H9 (cell line): ENCODE measurements at regions not wholly inside any gene's neighbourhood (a gene's known extent, or its start where the extent isn't known, plus 50 kb on each side); places are given as distances from the start of the nearest gene placed in this dataset.

Source experiments
- DNase-seq: peaks from one replicate; pipeline ENCODE4 v3.0.0-alpha.2; 2017
- H2AFZ ChIP-seq: one replicate; pipeline ENCODE4 v1.6.1; 2013; ENCODE audit warnings: mild to moderate bottlenecking, low read length, control low read depth, moderate library complexity
- H2AK5ac ChIP-seq: 2 replicates; pipeline ENCODE4 v1.6.1; 2013; ENCODE audit warnings: low read length, control low read depth, mixed read lengths; ENCODE audit not compliant: insufficient read length
- H2BK120ac ChIP-seq: one replicate; pipeline ENCODE4 v1.6.1; 2013; ENCODE audit warnings: low read depth, mild to moderate bottlenecking, low read length, control low read depth, inconsistent platforms; ENCODE audit not compliant: poor library complexity, severe bottlenecking
- H2BK12ac ChIP-seq: 2 replicates; pipeline ENCODE4 v1.6.1; 2013; ENCODE audit warnings: low read length, control low read depth, mixed read lengths, low read depth; ENCODE audit not compliant: insufficient read length
- H2BK15ac ChIP-seq: 2 replicates; pipeline ENCODE4 v1.6.1; 2013; ENCODE audit warnings: low read depth, low read length, control low read depth
- H2BK20ac ChIP-seq: one replicate; pipeline ENCODE4 v1.6.1; 2013; ENCODE audit warnings: low read depth, mild to moderate bottlenecking, low read length, control low read depth, inconsistent platforms; ENCODE audit not compliant: poor library complexity, severe bottlenecking
- H2BK5ac ChIP-seq: 2 replicates; pipeline ENCODE4 v1.6.1; 2013; ENCODE audit warnings: low read length, control low read depth, mixed read lengths; ENCODE audit not compliant: insufficient read length
- H3K14ac ChIP-seq: 2 replicates; pipeline ENCODE4 v1.6.1; 2013; ENCODE audit warnings: low read length, control low read depth; ENCODE audit not compliant: insufficient read depth
- H3K18ac ChIP-seq: 2 replicates; pipeline ENCODE4 v1.6.1; 2013; ENCODE audit warnings: low read depth, mild to moderate bottlenecking, mixed read lengths, low read length, control low read depth; ENCODE audit not compliant: insufficient read length
- H3K23ac ChIP-seq: 2 replicates; pipeline ENCODE4 v1.6.1; 2013; ENCODE audit warnings: low read length, control low read depth, mixed read lengths, low read depth; ENCODE audit not compliant: insufficient read length
- H3K23me2 ChIP-seq: 2 replicates; pipeline ENCODE4 v1.6.1; 2013; ENCODE audit warnings: low read depth, mild to moderate bottlenecking, mixed read lengths, low read length, control low read depth; ENCODE audit not compliant: insufficient read length, poor library complexity, severe bottlenecking
- H3K27ac ChIP-seq: 2 replicates; pipeline ENCODE4 v1.5.1; 2013; ENCODE audit warnings: low read length, control low read depth, mixed read lengths, low read depth; ENCODE audit not compliant: insufficient read length
- H3K27me3 ChIP-seq: 2 replicates; pipeline ENCODE4 v1.6.1; 2013; ENCODE audit warnings: low read length, control low read depth, inconsistent platforms; ENCODE audit not compliant: insufficient read depth
- H3K4ac ChIP-seq: 2 replicates; pipeline ENCODE4 v1.6.1; 2013; ENCODE audit warnings: low read depth, mild to moderate bottlenecking, control low read depth, inconsistent platforms, low read length, moderate library complexity
- H3K4me1 ChIP-seq: 2 replicates; pipeline ENCODE4 v1.6.1; 2013; ENCODE audit warnings: low read length, control low read depth, inconsistent platforms; ENCODE audit not compliant: insufficient read depth
- H3K4me2 ChIP-seq: 2 replicates; pipeline ENCODE4 v1.6.1; 2013; ENCODE audit warnings: low read length, control low read depth, mixed read lengths; ENCODE audit not compliant: insufficient read length, insufficient read depth
- H3K56ac ChIP-seq: 2 replicates; pipeline ENCODE4 v1.6.1; 2013; ENCODE audit warnings: low read depth, mild to moderate bottlenecking, mixed read lengths, low read length, control low read depth; ENCODE audit not compliant: insufficient read length
- H3K79me1 ChIP-seq: 2 replicates; pipeline ENCODE4 v1.6.1; 2013; ENCODE audit warnings: low read depth, mild to moderate bottlenecking, moderate library complexity, low read length, control low read depth, inconsistent platforms; ENCODE audit not compliant: insufficient read depth, poor library complexity, severe bottlenecking
- H3K79me2 ChIP-seq: 2 replicates; pipeline ENCODE4 v1.6.1; 2013; ENCODE audit warnings: low read length, control low read depth, inconsistent platforms; ENCODE audit not compliant: insufficient read depth
- H3K9ac ChIP-seq: 2 replicates; pipeline ENCODE4 v1.6.1; 2013; ENCODE audit warnings: low read length, control low read depth, mixed read lengths; ENCODE audit not compliant: insufficient read length; ENCODE audit errors: extremely low read depth
- H3K9me3 ChIP-seq: one replicate; pipeline ENCODE4 v1.6.1; 2013; ENCODE audit warnings: low read depth, low read length, inconsistent platforms; ENCODE audit not compliant: control insufficient read depth
- H3T11ph ChIP-seq: one replicate; pipeline ENCODE4 v1.6.1; 2013; ENCODE audit warnings: mild to moderate bottlenecking, low read length, control low read depth, inconsistent platforms
- H4K20me1 ChIP-seq: one replicate; pipeline ENCODE4 v1.6.1; 2013; ENCODE audit not compliant: control insufficient read depth, insufficient read length, insufficient read depth
- H4K5ac ChIP-seq: 2 replicates; pipeline ENCODE4 v1.6.1; 2013; ENCODE audit warnings: low read depth, mild to moderate bottlenecking, mixed read lengths, low read length, control low read depth; ENCODE audit not compliant: insufficient read length
- H4K8ac ChIP-seq: replicated peaks from 2 replicates; pipeline ENCODE4 v1.6.1; 2013; ENCODE audit warnings: low read length, control low read depth, mixed read lengths, low read depth; ENCODE audit not compliant: insufficient read length
- H4K91ac ChIP-seq: 2 replicates; pipeline ENCODE4 v1.6.1; 2013; ENCODE audit warnings: low read depth, mild to moderate bottlenecking, moderate library complexity, mixed read lengths, low read length, control low read depth; ENCODE audit not compliant: insufficient read length
- H3K27ac Mint-ChIP-seq, 3 experiments: 2 replicates in 2 of 3; 3 replicates in 1 of 3; pipeline ENCODE4 v1.8.0; 2020 to 2021; ENCODE audit warnings: mixed read lengths in 3 of 3, mild to moderate bottlenecking in 1 of 3, moderate library complexity in 1 of 3
- H3K27me3 Mint-ChIP-seq: 2 replicates; pipeline ENCODE4 v1.8.0; 2021; ENCODE audit warnings: low read depth, mild to moderate bottlenecking, moderate library complexity, mixed read lengths
- H3K36me3 Mint-ChIP-seq, 3 experiments: 2 replicates in 2 of 3; 3 replicates in 1 of 3; pipeline ENCODE4 v1.8.0; 2020 to 2021; ENCODE audit warnings: low read depth in 3 of 3, mixed read lengths in 3 of 3; ENCODE audit not compliant: insufficient read depth in 1 of 3
- H3K4me1 Mint-ChIP-seq, 2 experiments: 2 replicates each; pipeline ENCODE4 v1.8.0; 2020; ENCODE audit warnings: mixed read lengths in 2 of 2
- H3K4me3 Mint-ChIP-seq, 2 experiments: 2 replicates in 1 of 2; 3 replicates in 1 of 2; pipeline ENCODE4 v1.8.0; 2020 to 2021; ENCODE audit warnings: mild to moderate bottlenecking in 2 of 2, mixed read lengths in 2 of 2, moderate library complexity in 1 of 2
- H3K9me3 Mint-ChIP-seq, 2 experiments: 2 replicates in 1 of 2; 3 replicates in 1 of 2; pipeline ENCODE4 v1.8.0; 2020; ENCODE audit warnings: mild to moderate bottlenecking in 2 of 2, mixed read lengths in 2 of 2, moderate library complexity in 1 of 2
- CTCF ChIP-seq: fragments of 200-600 bp; sonication (generic); conservative IDR thresholded peaks from 3 replicates; pipeline ENCODE4 v1.8.0; 2021; ENCODE audit warnings: antibody characterized with exemption, mild to moderate bottlenecking

GRCh38 chr10:83357627-83358026 lies 781.7 kb upstream of the GHITM start:
- Histone ChIP-seq H3K79me2 (no peaks in the 10 kb centered on the region), H3K14ac (no peak overlapping the region), H3K4me1 (no peaks in the 10 kb centered on the region), H4K91ac (no peak overlapping the region), H3K9ac (no peak overlapping the region), H3K23me2 (no peaks in the 10 kb centered on the region), H3K23ac (no peak overlapping the region), H2BK12ac (no peak overlapping the region), H2BK15ac (no peak overlapping the region), H4K8ac (no peak overlapping the region), H4K20me1 (no peaks in the 10 kb centered on the region), H2BK5ac (no peak overlapping the region), H3K4ac (no peak overlapping the region), H4K5ac (no peak overlapping the region), H2BK20ac (no peak overlapping the region), H2AFZ (no peak overlapping the region), H2AK5ac (no peak overlapping the region), H3K4me2 (no peak overlapping the region), H3K27me3 (no peaks in the 10 kb centered on the region), H3K79me1 (no peaks in the 10 kb centered on the region), H3K18ac (no peak overlapping the region), H3T11ph (no peak overlapping the region), H3K9me3 (no peaks in the 10 kb centered on the region), H3K27ac (no peak overlapping the region), H2BK120ac (no peak overlapping the region), H3K56ac (no peak overlapping the region)
- Mint-ChIP-seq H3K9me3 (peaks cover 9 to 32% of the 10 kb centered on the region in 2 experiments), H3K27me3 (no peaks in the 10 kb centered on the region; the same call in 1 of the 2 replicates), H3K4me1 (no peaks in the 10 kb centered on the region), H3K27ac (no peak overlapping the region), H3K36me3 (peaks cover 3 to 24% (median 5%) of the 10 kb centered on the region in 3 experiments; a peak in 6 of 7 replicates), H3K4me3 (no peak overlapping the region)
- no peak for DNase-seq
- TF ChIP-seq CTCF = no peak
